Neural cell (in vitro differentiated cells): ENCODE measurements at regions not wholly inside any gene's neighbourhood (a gene's known extent, or its start where the extent isn't known, plus 50 kb on each side); places are given as distances from the start of the nearest gene placed in this dataset.

Experiments used
- EP300 ChIP-seq: fragments of 450-650 bp; conservative IDR thresholded peaks from 2 replicates; pipeline ENCODE4 v1.6.1; 2014; ENCODE audit warnings: antibody characterized with exemption, mild to moderate bottlenecking, moderate library complexity; ENCODE audit not compliant: poor library complexity, severe bottlenecking
- EZH2 ChIP-seq: fragments of 200-600, 300-800 bp; shearing (Covaris generic), sonication (generic); IDR thresholded peaks from 2 replicates; pipeline ENCODE4 v1.6.1; 2014; ENCODE audit warnings: antibody characterized with exemption, low read length, borderline replicate concordance, mild to moderate bottlenecking; ENCODE audit not compliant: insufficient read depth, poor library complexity, severe bottlenecking
- MXI1 ChIP-seq: fragments of 450-650 bp; conservative IDR thresholded peaks from 2 replicates; pipeline ENCODE4 v1.6.1; 2014; ENCODE audit warnings: antibody characterized with exemption, mild to moderate bottlenecking; ENCODE audit not compliant: poor library complexity, severe bottlenecking
- POLR2AphosphoS5 ChIP-seq: IDR thresholded peaks from 2 replicates; pipeline ENCODE4 v1.6.1; 2012
- SMC3 ChIP-seq: fragments of 450-650 bp; conservative IDR thresholded peaks from 2 replicates; pipeline ENCODE4 v1.6.1; 2014; ENCODE audit warnings: antibody characterized with exemption, mild to moderate bottlenecking, moderate library complexity; ENCODE audit not compliant: poor library complexity
- TF ChIP-seq, protein P1 (sequence below): fragments of 450-650 bp; IDR thresholded peaks from 2 replicates; pipeline ENCODE4 v1.5.1; 2014; ENCODE audit warnings: antibody characterized with exemption, mild to moderate bottlenecking, moderate library complexity; ENCODE audit not compliant: poor library complexity, severe bottlenecking
- TF ChIP-seq, protein P2 (sequence below): IDR thresholded peaks from 2 replicates; pipeline ENCODE4 v1.6.1; 2012; ENCODE audit warnings: borderline replicate concordance

- TF ChIP-seq, protein P1, sequence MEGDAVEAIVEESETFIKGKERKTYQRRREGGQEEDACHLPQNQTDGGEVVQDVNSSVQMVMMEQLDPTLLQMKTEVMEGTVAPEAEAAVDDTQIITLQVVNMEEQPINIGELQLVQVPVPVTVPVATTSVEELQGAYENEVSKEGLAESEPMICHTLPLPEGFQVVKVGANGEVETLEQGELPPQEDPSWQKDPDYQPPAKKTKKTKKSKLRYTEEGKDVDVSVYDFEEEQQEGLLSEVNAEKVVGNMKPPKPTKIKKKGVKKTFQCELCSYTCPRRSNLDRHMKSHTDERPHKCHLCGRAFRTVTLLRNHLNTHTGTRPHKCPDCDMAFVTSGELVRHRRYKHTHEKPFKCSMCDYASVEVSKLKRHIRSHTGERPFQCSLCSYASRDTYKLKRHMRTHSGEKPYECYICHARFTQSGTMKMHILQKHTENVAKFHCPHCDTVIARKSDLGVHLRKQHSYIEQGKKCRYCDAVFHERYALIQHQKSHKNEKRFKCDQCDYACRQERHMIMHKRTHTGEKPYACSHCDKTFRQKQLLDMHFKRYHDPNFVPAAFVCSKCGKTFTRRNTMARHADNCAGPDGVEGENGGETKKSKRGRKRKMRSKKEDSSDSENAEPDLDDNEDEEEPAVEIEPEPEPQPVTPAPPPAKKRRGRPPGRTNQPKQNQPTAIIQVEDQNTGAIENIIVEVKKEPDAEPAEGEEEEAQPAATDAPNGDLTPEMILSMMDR = no peak
- TF ChIP-seq SMC3 (no peak), EP300 (no peak), EZH2 (no peak), POLR2AphosphoS5 (no peak), MXI1 (no peak)
- TF ChIP-seq, protein P2, sequence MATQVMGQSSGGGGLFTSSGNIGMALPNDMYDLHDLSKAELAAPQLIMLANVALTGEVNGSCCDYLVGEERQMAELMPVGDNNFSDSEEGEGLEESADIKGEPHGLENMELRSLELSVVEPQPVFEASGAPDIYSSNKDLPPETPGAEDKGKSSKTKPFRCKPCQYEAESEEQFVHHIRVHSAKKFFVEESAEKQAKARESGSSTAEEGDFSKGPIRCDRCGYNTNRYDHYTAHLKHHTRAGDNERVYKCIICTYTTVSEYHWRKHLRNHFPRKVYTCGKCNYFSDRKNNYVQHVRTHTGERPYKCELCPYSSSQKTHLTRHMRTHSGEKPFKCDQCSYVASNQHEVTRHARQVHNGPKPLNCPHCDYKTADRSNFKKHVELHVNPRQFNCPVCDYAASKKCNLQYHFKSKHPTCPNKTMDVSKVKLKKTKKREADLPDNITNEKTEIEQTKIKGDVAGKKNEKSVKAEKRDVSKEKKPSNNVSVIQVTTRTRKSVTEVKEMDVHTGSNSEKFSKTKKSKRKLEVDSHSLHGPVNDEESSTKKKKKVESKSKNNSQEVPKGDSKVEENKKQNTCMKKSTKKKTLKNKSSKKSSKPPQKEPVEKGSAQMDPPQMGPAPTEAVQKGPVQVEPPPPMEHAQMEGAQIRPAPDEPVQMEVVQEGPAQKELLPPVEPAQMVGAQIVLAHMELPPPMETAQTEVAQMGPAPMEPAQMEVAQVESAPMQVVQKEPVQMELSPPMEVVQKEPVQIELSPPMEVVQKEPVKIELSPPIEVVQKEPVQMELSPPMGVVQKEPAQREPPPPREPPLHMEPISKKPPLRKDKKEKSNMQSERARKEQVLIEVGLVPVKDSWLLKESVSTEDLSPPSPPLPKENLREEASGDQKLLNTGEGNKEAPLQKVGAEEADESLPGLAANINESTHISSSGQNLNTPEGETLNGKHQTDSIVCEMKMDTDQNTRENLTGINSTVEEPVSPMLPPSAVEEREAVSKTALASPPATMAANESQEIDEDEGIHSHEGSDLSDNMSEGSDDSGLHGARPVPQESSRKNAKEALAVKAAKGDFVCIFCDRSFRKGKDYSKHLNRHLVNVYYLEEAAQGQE = no peak
Observed at GRCh38 chr3:153599685-153600084, 437.7 kb downstream of the RAP2B start.
